ENCODE measurements at regions not wholly inside any gene's neighbourhood (a gene's known extent, or its start where the extent isn't known, plus 50 kb on each side); places are given as distances from the start of the nearest gene placed in this dataset.

DNA sequence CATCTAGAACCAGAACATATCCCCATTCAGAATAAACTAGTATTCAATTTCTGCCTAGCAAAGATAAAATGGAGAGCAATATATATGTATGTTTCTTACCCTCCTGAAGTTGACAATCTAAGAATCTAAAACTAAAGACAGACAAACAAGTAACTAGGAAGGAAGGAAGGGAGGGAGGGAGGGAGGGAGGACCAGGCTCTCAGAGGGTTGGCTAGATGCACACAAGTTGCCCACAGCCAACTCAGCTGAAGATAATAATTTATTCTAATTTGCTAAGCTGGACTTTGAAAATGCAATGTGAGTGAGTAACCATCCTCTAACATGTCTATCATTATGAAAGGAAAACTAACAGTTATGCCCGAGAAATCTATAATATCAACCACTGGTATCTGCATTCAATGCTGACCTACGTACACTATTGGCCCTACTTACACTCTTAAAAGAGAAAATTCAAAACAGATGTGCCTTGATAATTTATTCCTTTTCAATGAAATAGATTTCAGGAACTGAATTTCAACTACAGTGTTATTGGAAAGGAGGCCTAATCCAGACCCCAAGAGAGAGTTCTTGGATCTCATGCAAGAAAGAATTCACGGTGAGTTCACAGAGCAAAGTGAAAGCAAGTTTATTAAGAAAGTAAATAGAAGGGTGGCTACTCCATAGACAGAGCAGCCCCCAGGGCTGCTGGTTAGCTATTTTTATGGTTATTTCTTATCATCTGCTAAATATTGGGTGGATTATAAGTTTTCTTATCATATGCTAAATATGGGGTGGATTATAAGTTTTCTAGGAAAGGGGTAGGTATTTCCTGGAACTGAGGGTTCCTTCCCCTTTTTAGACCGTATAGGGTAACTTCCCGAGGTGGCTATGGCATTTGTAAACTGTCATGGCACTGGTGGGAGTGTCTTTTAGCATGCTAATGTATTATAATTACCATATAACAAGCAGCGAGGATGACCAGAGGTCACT, 288.5 kb upstream of the SLC39A10 start:
- Histone ChIP-seq H3K4me1 (ENCODE audit: control insufficient read depth, insufficient read depth, low read length) (no peaks in the 10 kb centered on the region), H3K27me3 (ENCODE audit: control insufficient read depth, insufficient read depth, low read length, poor library complexity, severe bottlenecking) (no peaks in the 10 kb centered on the region), H3K36me3 (ENCODE audit: control insufficient read depth, insufficient read depth, low read length) (no peaks in the 10 kb centered on the region), H3K9me3 (ENCODE audit: control insufficient read depth, low read length) (no peaks in the 10 kb centered on the region), H3K4me3 (ENCODE audit: insufficient read depth, low read depth, low read length) (no peak overlapping the region), H3K27ac (ENCODE audit: insufficient read depth, low read depth, low read length, poor library complexity, severe bottlenecking) (no peak overlapping the region)
- WGBS, 2 experiments = 91 to 95% methylated on average over 4 to 6 of the region's 6 CpGs

DNA sequence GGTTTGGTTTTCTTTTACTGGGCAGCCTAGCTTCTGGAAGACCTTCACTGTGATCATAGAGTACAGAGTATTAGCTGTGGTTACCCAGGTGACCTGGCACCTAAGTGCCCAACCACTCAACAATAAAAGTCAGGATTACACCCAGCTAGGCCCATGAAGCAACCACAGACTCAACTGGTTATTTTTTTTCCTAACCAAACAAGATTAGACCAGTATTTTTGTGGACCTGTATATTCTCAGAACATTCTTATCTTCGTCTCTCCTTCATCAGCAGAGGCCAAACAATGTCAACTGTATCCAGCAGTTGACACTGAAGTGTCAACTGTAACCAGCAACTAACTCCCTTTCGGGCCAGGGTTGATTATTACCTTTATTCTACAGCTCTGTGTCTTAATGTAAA, 289.2 kb upstream of the SLC39A10 start:
- H3K27ac ChIP-seq (ENCODE audit: insufficient read depth, low read depth, low read length, poor library complexity, severe bottlenecking) = no peak overlapping the region
- H3K36me3 ChIP-seq (ENCODE audit: control insufficient read depth, insufficient read depth, low read length) = no peaks in the 10 kb centered on the region
- H3K27me3 ChIP-seq (ENCODE audit: control insufficient read depth, insufficient read depth, low read length, poor library complexity, severe bottlenecking) = no peaks in the 10 kb centered on the region
- WGBS, 2 experiments = 81 to 95% methylated on average over 2 of the region's 2 CpGs
- H3K4me3 ChIP-seq (ENCODE audit: insufficient read depth, low read depth, low read length) = no peak overlapping the region
- no peaks in the 10 kb centered on the region for H3K4me1 ChIP-seq (ENCODE audit: control insufficient read depth, insufficient read depth, low read length)
- no peaks in the 10 kb centered on the region for H3K9me3 ChIP-seq (ENCODE audit: control insufficient read depth, low read length)

GRCh38 chr2:195364015-195364965, 292.7 kb upstream of the SLC39A10 start:
- Histone ChIP-seq H3K27ac (ENCODE audit: insufficient read depth, low read depth, low read length, poor library complexity, severe bottlenecking) (no peak overlapping the region), H3K4me1 (ENCODE audit: control insufficient read depth, insufficient read depth, low read length) (no peaks in the 10 kb centered on the region), H3K9me3 (ENCODE audit: control insufficient read depth, low read length) (no peaks in the 10 kb centered on the region), H3K27me3 (ENCODE audit: control insufficient read depth, insufficient read depth, low read length, poor library complexity, severe bottlenecking) (no peaks in the 10 kb centered on the region), H3K36me3 (ENCODE audit: control insufficient read depth, insufficient read depth, low read length) (no peaks in the 10 kb centered on the region), H3K4me3 (ENCODE audit: insufficient read depth, low read depth, low read length) (no peak overlapping the region)
- WGBS, 2 experiments = 90% methylated on average over 3 to 4 of the region's 5 CpGs

DNA sequence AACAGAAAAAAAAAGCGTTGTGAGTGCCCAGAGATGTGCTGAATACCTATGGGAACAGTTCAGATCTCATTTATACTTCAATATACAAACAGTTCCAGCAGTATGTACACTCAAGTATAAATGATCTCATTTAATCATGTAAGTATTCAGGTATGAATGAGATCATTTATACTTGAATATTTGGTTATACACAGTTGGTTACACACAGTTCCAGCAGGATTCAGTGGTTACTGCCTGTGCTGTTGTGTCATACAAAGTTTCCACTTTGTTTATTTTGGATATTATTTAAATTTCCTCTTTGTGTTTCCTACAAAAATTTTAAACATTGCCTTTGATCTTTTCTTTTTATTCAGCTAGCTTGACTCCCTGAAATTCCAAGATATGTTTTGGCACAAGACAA, 293.5 kb upstream of the SLC39A10 start:
- 77 to 83% methylated on average over 1 of the region's 1 CpG for WGBS, 2 experiments

GRCh38 chr2:195360242-195360641, 296.8 kb upstream of the SLC39A10 start:
- Histone ChIP-seq H3K27me3 (ENCODE audit: control insufficient read depth, insufficient read depth, low read length, poor library complexity, severe bottlenecking) (no peaks in the 10 kb centered on the region), H3K27ac (ENCODE audit: insufficient read depth, low read depth, low read length, poor library complexity, severe bottlenecking) (no peak overlapping the region), H3K9me3 (ENCODE audit: control insufficient read depth, low read length) (no peaks in the 10 kb centered on the region), H3K4me1 (ENCODE audit: control insufficient read depth, insufficient read depth, low read length) (no peaks in the 10 kb centered on the region), H3K36me3 (ENCODE audit: control insufficient read depth, insufficient read depth, low read length) (no peaks in the 10 kb centered on the region), H3K4me3 (ENCODE audit: insufficient read depth, low read depth, low read length) (no peak overlapping the region)
- WGBS, 2 experiments = 86 to 95% methylated on average over 1 of the region's 1 CpG

More for the DNA sequence above, 293.5 kb upstream of the SLC39A10 start:
- Histone ChIP-seq H3K27ac (ENCODE audit: insufficient read depth, low read depth, low read length, poor library complexity, severe bottlenecking) (no peak overlapping the region), H3K36me3 (ENCODE audit: control insufficient read depth, insufficient read depth, low read length) (no peaks in the 10 kb centered on the region), H3K9me3 (ENCODE audit: control insufficient read depth, low read length) (no peaks in the 10 kb centered on the region), H3K27me3 (ENCODE audit: control insufficient read depth, insufficient read depth, low read length, poor library complexity, severe bottlenecking) (no peaks in the 10 kb centered on the region), H3K4me1 (ENCODE audit: control insufficient read depth, insufficient read depth, low read length) (no peaks in the 10 kb centered on the region), H3K4me3 (ENCODE audit: insufficient read depth, low read depth, low read length) (no peak overlapping the region)

GRCh38 chr2:195359043-195359735, 297.8 kb upstream of the SLC39A10 start:
- Histone ChIP-seq H3K4me1 (ENCODE audit: control insufficient read depth, insufficient read depth, low read length) (no peaks in the 10 kb centered on the region), H3K36me3 (ENCODE audit: control insufficient read depth, insufficient read depth, low read length) (no peaks in the 10 kb centered on the region), H3K4me3 (ENCODE audit: insufficient read depth, low read depth, low read length) (no peak overlapping the region), H3K9me3 (ENCODE audit: control insufficient read depth, low read length) (no peaks in the 10 kb centered on the region), H3K27me3 (ENCODE audit: control insufficient read depth, insufficient read depth, low read length, poor library complexity, severe bottlenecking) (no peaks in the 10 kb centered on the region), H3K27ac (ENCODE audit: insufficient read depth, low read depth, low read length, poor library complexity, severe bottlenecking) (no peak overlapping the region)
- WGBS, 2 experiments = 92 to 98% methylated on average over 7 of the region's 7 CpGs

GRCh38 chr2:195356920-195357440, 300.0 kb upstream of the SLC39A10 start:
- Histone ChIP-seq H3K36me3 (ENCODE audit: control insufficient read depth, insufficient read depth, low read length) (no peaks in the 10 kb centered on the region), H3K9me3 (ENCODE audit: control insufficient read depth, low read length) (no peaks in the 10 kb centered on the region), H3K4me3 (ENCODE audit: insufficient read depth, low read depth, low read length) (no peak overlapping the region), H3K27ac (ENCODE audit: insufficient read depth, low read depth, low read length, poor library complexity, severe bottlenecking) (no peak overlapping the region), H3K27me3 (ENCODE audit: control insufficient read depth, insufficient read depth, low read length, poor library complexity, severe bottlenecking) (no peaks in the 10 kb centered on the region), H3K4me1 (ENCODE audit: control insufficient read depth, insufficient read depth, low read length) (no peaks in the 10 kb centered on the region)
- 92 to 96% methylated on average over 4 of the region's 4 CpGs for WGBS, 2 experiments

DNA sequence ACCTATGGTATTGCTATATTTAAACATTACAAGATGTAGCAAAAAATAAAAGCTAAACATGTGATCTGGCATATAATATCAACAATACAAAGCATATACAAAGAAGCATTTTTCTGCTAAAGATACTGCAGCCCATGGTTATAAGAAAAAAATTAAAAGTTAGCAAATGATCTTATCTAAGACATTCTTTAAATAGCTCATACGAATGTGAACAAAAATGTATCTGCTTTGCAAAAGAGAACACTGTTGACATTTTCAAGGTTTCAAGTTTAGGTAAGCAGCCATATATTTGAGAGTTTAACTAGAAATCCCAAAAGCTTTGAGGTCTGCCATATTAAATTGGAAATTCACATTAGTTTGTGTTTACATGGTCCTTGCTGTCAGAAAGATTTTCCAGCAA, 301.0 kb upstream of the SLC39A10 start:
- no peaks in the 10 kb centered on the region for H3K4me1 ChIP-seq (ENCODE audit: control insufficient read depth, insufficient read depth, low read length)
- no peaks in the 10 kb centered on the region for H3K9me3 ChIP-seq (ENCODE audit: control insufficient read depth, low read length)
- no peak overlapping the region for H3K4me3 ChIP-seq (ENCODE audit: insufficient read depth, low read depth, low read length)
- no peaks in the 10 kb centered on the region for H3K27me3 ChIP-seq (ENCODE audit: control insufficient read depth, insufficient read depth, low read length, poor library complexity, severe bottlenecking)
- H3K36me3 ChIP-seq (ENCODE audit: control insufficient read depth, insufficient read depth, low read length) = no peaks in the 10 kb centered on the region
- 93% methylated on average over 1 of the region's 1 CpG for whole genome bisulfite sequencing, 2 experiments
- H3K27ac ChIP-seq (ENCODE audit: insufficient read depth, low read depth, low read length, poor library complexity, severe bottlenecking) = no peak overlapping the region

GRCh38 chr2:195352581-195352980, 304.4 kb upstream of the SLC39A10 start:
- 53 to 58% methylated on average over 4 to 5 of the region's 5 CpGs for WGBS, 2 experiments
- no peaks in the 10 kb centered on the region for H3K4me1 ChIP-seq (ENCODE audit: control insufficient read depth, insufficient read depth, low read length)
- H3K27ac ChIP-seq (ENCODE audit: insufficient read depth, low read depth, low read length, poor library complexity, severe bottlenecking) = no peak overlapping the region
- no peaks in the 10 kb centered on the region for H3K27me3 ChIP-seq (ENCODE audit: control insufficient read depth, insufficient read depth, low read length, poor library complexity, severe bottlenecking)
- H3K36me3 ChIP-seq (ENCODE audit: control insufficient read depth, insufficient read depth, low read length) = no peaks in the 10 kb centered on the region
- no peak overlapping the region for H3K4me3 ChIP-seq (ENCODE audit: insufficient read depth, low read depth, low read length)
- H3K9me3 ChIP-seq (ENCODE audit: control insufficient read depth, low read length) = no peaks in the 10 kb centered on the region
